M059J (cell line): ENCODE measurements at regions not wholly inside any gene's neighbourhood (a gene's known extent, or its start where the extent isn't known, plus 50 kb on each side); places are given as distances from the start of the nearest gene placed in this dataset.

ENCODE experiments used
- DNase-seq: peaks from one replicate; pipeline ENCODE4 v3.0.0-alpha.2; 2012; ENCODE audit warnings: low read depth

- DNase-seq, result no peak
Observed at GRCh38 chr2:144081272-144081671, 438.6 kb downstream of the ZEB2 start.

GRCh38 chr2:144079803-144080202 lies 440.1 kb downstream of the ZEB2 start:
- no peak for DNase-seq

- DNase-seq, result no peak
Observed at GRCh38 chr2:144078802-144079724, 440.9 kb downstream of the ZEB2 start.

- no peak for DNase-seq
Observed at GRCh38 chr2:144078106-144078505, 441.8 kb downstream of the ZEB2 start.

GRCh38 chr2:144074450-144074849 lies 445.5 kb downstream of the ZEB2 start:
- no peak for DNase-seq

GRCh38 chr2:144071461-144071860 lies 448.5 kb downstream of the ZEB2 start:
- no peak for DNase-seq

- no peak for DNase-seq
Observed at GRCh38 chr2:144067506-144067905, 452.4 kb downstream of the ZEB2 start.

- no peak for DNase-seq
Observed at GRCh38 chr2:144063602-144064001, 456.3 kb downstream of the ZEB2 start.

- DNase-seq, result no peak
Observed at GRCh38 chr2:144054911-144055310, 465.0 kb downstream of the ZEB2 start.

- no peak for DNase-seq
Observed at GRCh38 chr2:144052083-144052482, 467.8 kb downstream of the ZEB2 start.

- no peak for DNase-seq
Observed at GRCh38 chr2:144049137-144049536, 470.8 kb downstream of the ZEB2 start.

GRCh38 chr2:144048631-144049060 lies 471.3 kb downstream of the ZEB2 start:
- DNase-seq, result no peak

GRCh38 chr2:144042751-144043150 lies 477.2 kb downstream of the ZEB2 start:
- DNase-seq, result no peak

GRCh38 chr2:144041612-144042011 lies 478.3 kb downstream of the ZEB2 start:
- no peak for DNase-seq

- no peak for DNase-seq
Observed at GRCh38 chr2:144040834-144041233, 479.1 kb downstream of the ZEB2 start.

- DNase-seq, result no peak
Observed at GRCh38 chr2:144032566-144032965, 487.4 kb downstream of the ZEB2 start.

- DNase-seq, result no peak
Observed at GRCh38 chr2:144030791-144031190, 489.1 kb downstream of the ZEB2 start.

GRCh38 chr2:144027593-144027992 lies 492.3 kb downstream of the ZEB2 start:
- DNase-seq, result no peak

GRCh38 chr2:144026753-144027152 lies 493.2 kb downstream of the ZEB2 start:
- DNase-seq, result no peak

GRCh38 chr2:144020047-144020446 lies 499.9 kb downstream of the ZEB2 start:
- no peak for DNase-seq

- DNase-seq, result peak; percentile 25
Observed at GRCh38 chr2:144015655-144016245, 504.2 kb downstream of the ZEB2 start.

GRCh38 chr2:144015036-144015435 lies 504.9 kb downstream of the ZEB2 start:
- DNase-seq, result no peak

GRCh38 chr2:144014103-144014502 lies 505.8 kb downstream of the ZEB2 start:
- DNase-seq, result no peak
